Stimulated activated CD4-positive, alpha-beta T cell treated with anti-CD3 and anti-CD28 coated beads, Interleukin-15, amount 100 ng/mL, for 48 hours (primary cell): ENCODE measurements at regions not wholly inside any gene's neighbourhood (a gene's known extent, or its start where the extent isn't known, plus 50 kb on each side); places are given as distances from the start of the nearest gene placed in this dataset.
A peak's percentile ranks its signal among the peaks of the same experiment; 100 is the strongest.
"Not testable (repeated sequence)": the region's sequence is repeated elsewhere in the genome, so short reads cannot be mapped to it uniquely, and the experiment has no call there.

Experiments used
- DNase-seq, 2 donors: peaks; one replicate each; pipeline ENCODE4 v3.0.0-alpha.2; 2020; ENCODE audit warnings: low read depth in 2 of 2

GRCh38 chr9:90141723-90142122 lies 500.9 kb downstream of the DIRAS2 start:
- no peak for DNase-seq

- peak; percentile 4 to 33 for DNase-seq
Measured at GRCh38 chr9:90142580-90142979, 500.0 kb downstream of the DIRAS2 start.

GRCh38 chr9:90147426-90147825 lies 495.2 kb downstream of the DIRAS2 start:
- DNase-seq: no peak

- DNase-seq: no peak
Measured at GRCh38 chr9:90156318-90156717, 486.3 kb downstream of the DIRAS2 start.

- DNase-seq: no peak
Measured at GRCh38 chr9:90162326-90162725, 480.3 kb downstream of the DIRAS2 start.

GRCh38 chr9:90162819-90163218 lies 479.8 kb downstream of the DIRAS2 start:
- no peak for DNase-seq

- no peak for DNase-seq
Measured at GRCh38 chr9:90165281-90165680, 477.3 kb downstream of the DIRAS2 start.

- DNase-seq: not testable (repeated sequence)
Measured at GRCh38 chr9:90166374-90166773, 476.2 kb downstream of the DIRAS2 start.

- no peak for DNase-seq
Measured at GRCh38 chr9:90167914-90168313, 474.7 kb downstream of the DIRAS2 start.

- DNase-seq: no peak
Measured at GRCh38 chr9:90169490-90169889, 473.1 kb downstream of the DIRAS2 start.

- DNase-seq: not testable (repeated sequence)
Measured at GRCh38 chr9:90173935-90174334, 468.7 kb downstream of the DIRAS2 start.

GRCh38 chr9:90174346-90174745 lies 468.3 kb downstream of the DIRAS2 start:
- DNase-seq: not testable (repeated sequence)

- DNase-seq: no peak
Measured at GRCh38 chr9:90175257-90175656, 467.4 kb downstream of the DIRAS2 start.

- no peak for DNase-seq
Measured at GRCh38 chr9:90175865-90176264, 466.8 kb downstream of the DIRAS2 start.

GRCh38 chr9:90176901-90177300 lies 465.7 kb downstream of the DIRAS2 start:
- DNase-seq: no peak

GRCh38 chr9:90180381-90180780 lies 462.2 kb downstream of the DIRAS2 start:
- DNase-seq: no peak

- no peak for DNase-seq
Measured at GRCh38 chr9:90188656-90189055, 454.0 kb downstream of the DIRAS2 start.

GRCh38 chr9:90189306-90189705 lies 453.3 kb downstream of the DIRAS2 start:
- DNase-seq: no peak

GRCh38 chr9:90192465-90192864 lies 450.2 kb downstream of the DIRAS2 start:
- peak; percentile 2 to 14 for DNase-seq

- DNase-seq: no peak
Measured at GRCh38 chr9:90198956-90199355, 443.7 kb downstream of the DIRAS2 start.

- no peak for DNase-seq
Measured at GRCh38 chr9:90201766-90202165, 440.9 kb downstream of the DIRAS2 start.

- DNase-seq: no peak
Measured at GRCh38 chr9:90204128-90204831, 438.3 kb downstream of the DIRAS2 start.

GRCh38 chr9:90213045-90213444 lies 429.6 kb downstream of the DIRAS2 start:
- not testable (repeated sequence) for DNase-seq

GRCh38 chr9:90219548-90220118 lies 423.0 kb downstream of the DIRAS2 start:
- no peak for DNase-seq
